Gastrocnemius medialis (tissue), 4 donors: ENCODE measurements at regions not wholly inside any gene's neighbourhood (a gene's known extent, or its start where the extent isn't known, plus 50 kb on each side); places are given as distances from the start of the nearest gene placed in this dataset.

Experiments
- ATAC-seq, 2 donors: fragments of 150-250 bp; one replicate each; pipeline ENCODE4 v1.9.1; 2016
- DNase-seq, 2 donors: peaks; one replicate each; pipeline ENCODE4 v3.0.0-alpha.2; 2019
- H3K27ac ChIP-seq, 4 donors: fragments of 200-600 bp; sonication (generic); 1 replicate in 1 of 4; 2 replicates in 3 of 4; pipeline ENCODE4 v1.5.1; 2016 to 2018; ENCODE audit warnings: mild to moderate bottlenecking in 2 of 4, moderate library complexity in 1 of 4
- H3K27me3 ChIP-seq, 3 donors: fragments of 200-600 bp; sonication (generic) in 2 of 3; 1 replicate in 1 of 3; 2 replicates in 2 of 3; pipeline versions ENCODE4 v1.5.1 to v1.6.0; 2016 to 2019; ENCODE audit warnings: mild to moderate bottlenecking in 1 of 3, moderate library complexity in 1 of 3
- H3K36me3 ChIP-seq, 2 donors: fragments of 200-600 bp; sonication (generic) in 1 of 2; one replicate each; pipeline ENCODE4 v1.5.1; 2017 to 2018
- H3K4me1 ChIP-seq, 2 donors: fragments of 200-600 bp; sonication (generic) in 1 of 2; one replicate each; pipeline ENCODE4 v1.5.1; 2016 to 2017; ENCODE audit warnings: mild to moderate bottlenecking in 2 of 2
- H3K4me3 ChIP-seq, 4 donors: fragments of 200-600 bp; sonication (generic) in 3 of 4; 1 replicate in 1 of 4; 2 replicates in 3 of 4; pipeline ENCODE4 v1.5.1; 2016 to 2019; ENCODE audit warnings: mild to moderate bottlenecking in 2 of 4
- H3K9me3 ChIP-seq, 3 donors: fragments of 200-600 bp; sonication (generic) in 2 of 3; 1 replicate in 1 of 3; 2 replicates in 2 of 3; pipeline ENCODE4 v1.5.1; 2016 to 2019
- POLR2A ChIP-seq, 2 donors: fragments of 450-650 bp; IDR thresholded peaks; one replicate each; pipeline ENCODE4 v1.6.1; 2017; ENCODE audit warnings: antibody characterized with exemption in 2 of 2, mild to moderate bottlenecking in 2 of 2, moderate library complexity in 2 of 2
- in situ Hi-C, 4 donors: fragments of 200-750 bp; cut with MboI; loops; one replicate each; pipeline versions ENCODE4 v1.15.0 to v1.8.0; 2017; ENCODE audit warnings: low sequenced_read_pairs in 4 of 4
- intact Hi-C: fragments of 100-400 bp; cut with DNase I; formaldehyde crosslinking; loops from one replicate; pipeline ENCODE4 v1.15.1; 2023; ENCODE audit warnings: low total_unique reads
- TF ChIP-seq, protein P1 (sequence below), 5 experiments: fragments of 450-650 bp in 3 of 5; fragments of 200-600 bp in 2 of 5; sonication (generic) in 2 of 5; IDR thresholded peaks in 4 of 5; conservative IDR thresholded peaks in 1 of 5; 1 replicate in 4 of 5; 2 replicates in 1 of 5; pipeline ENCODE4 v1.5.1; 2016 to 2019; ENCODE audit warnings: antibody characterized with exemption in 5 of 5, mild to moderate bottlenecking in 3 of 5, moderate library complexity in 3 of 5

DNA sequence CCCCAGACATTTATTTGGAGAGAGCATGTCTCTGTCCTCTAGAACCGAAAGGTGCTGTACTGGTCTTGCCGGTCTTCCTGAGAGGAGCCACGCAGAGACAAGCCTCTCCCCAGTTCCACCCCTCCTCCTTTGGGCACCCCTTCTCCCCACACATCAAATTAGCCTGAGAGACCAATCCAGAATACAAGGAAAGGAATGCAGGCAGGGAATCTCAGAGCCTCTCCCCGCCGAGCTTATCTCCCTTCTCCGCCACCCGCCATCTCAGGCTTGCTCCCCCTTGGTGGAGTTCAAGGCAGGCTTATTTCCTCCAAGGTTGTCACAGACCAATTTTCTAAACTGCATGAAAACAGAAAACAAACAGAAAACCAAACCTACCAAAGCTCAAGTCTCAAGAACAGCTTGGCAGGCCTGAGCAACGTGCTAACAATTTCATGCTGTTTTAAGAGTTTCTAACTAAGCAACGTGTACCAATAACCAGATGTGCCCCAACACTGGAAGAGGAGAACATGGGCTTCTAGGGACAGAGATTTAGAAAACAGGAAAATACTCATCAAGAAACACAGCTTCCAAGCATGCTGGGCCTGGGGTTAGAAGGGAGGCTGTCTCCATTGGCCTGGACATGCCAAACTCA lies 124.5 kb upstream of the PKDCC start:
- peaks cover 61 to 62% of the 10 kb centered on the region in 2 donors for H3K4me1 ChIP-seq
- in situ Hi-C loops, result loop anchor here in 1 of 4 donors (10.0 kb wide), 1 partner anchor 68 kb away; no protein-coding TSS in a partner anchor
- H3K27ac ChIP-seq, result peak overlapping the region; percentile 89 to 98 (median 98)

DNA sequence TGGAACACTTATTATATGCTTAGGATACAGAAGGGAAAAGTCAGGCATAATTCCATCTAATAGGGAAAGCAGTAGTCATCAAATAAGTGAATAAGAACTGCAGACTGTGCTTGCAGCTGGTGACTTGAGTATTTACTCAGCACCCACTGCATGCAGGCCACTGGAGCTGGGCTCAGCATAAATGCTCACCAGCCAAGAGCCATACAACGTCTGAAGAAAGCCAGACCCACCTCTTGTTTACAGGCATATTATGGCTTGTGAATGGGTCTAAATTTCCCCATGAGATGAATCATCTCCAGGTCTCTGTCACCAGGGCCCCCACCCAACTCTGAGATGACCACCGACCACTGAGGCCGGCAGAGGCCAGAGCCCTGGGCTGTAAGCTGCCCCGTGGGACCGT lies 123.8 kb upstream of the PKDCC start:
- H3K4me1 ChIP-seq, result peaks cover 67 to 68% of the 10 kb centered on the region in 2 donors
- H3K36me3 ChIP-seq, result no peaks in the 10 kb centered on the region
- DNase-seq, result no peak
- H3K9me3 ChIP-seq, result no peaks in the 10 kb centered on the region
- no peak for TF ChIP-seq POLR2A (IDR thresholded peaks at IDR 0.05)
- TF ChIP-seq, protein P1, sequence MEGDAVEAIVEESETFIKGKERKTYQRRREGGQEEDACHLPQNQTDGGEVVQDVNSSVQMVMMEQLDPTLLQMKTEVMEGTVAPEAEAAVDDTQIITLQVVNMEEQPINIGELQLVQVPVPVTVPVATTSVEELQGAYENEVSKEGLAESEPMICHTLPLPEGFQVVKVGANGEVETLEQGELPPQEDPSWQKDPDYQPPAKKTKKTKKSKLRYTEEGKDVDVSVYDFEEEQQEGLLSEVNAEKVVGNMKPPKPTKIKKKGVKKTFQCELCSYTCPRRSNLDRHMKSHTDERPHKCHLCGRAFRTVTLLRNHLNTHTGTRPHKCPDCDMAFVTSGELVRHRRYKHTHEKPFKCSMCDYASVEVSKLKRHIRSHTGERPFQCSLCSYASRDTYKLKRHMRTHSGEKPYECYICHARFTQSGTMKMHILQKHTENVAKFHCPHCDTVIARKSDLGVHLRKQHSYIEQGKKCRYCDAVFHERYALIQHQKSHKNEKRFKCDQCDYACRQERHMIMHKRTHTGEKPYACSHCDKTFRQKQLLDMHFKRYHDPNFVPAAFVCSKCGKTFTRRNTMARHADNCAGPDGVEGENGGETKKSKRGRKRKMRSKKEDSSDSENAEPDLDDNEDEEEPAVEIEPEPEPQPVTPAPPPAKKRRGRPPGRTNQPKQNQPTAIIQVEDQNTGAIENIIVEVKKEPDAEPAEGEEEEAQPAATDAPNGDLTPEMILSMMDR (IDR thresholded peaks at IDR 0.05 in 4 of 5, conservative IDR thresholded peaks at IDR 0.05 in 1 of 5), result no peak
- intact Hi-C loops (no loop called here), in situ Hi-C loops (loop anchor here in 1 of 4 donors (10.0 kb wide), 1 partner anchor 69 kb away; no protein-coding TSS in a partner anchor)
- ATAC-seq, result no peak
- peak overlapping the region; percentile 89 to 98 (median 98) for H3K27ac ChIP-seq
- H3K27me3 ChIP-seq, result no peaks in the 10 kb centered on the region
- no peak overlapping the region for H3K4me3 ChIP-seq

More for the DNA sequence above, 124.5 kb upstream of the PKDCC start:
- Histone ChIP-seq H3K4me3 (no peak overlapping the region), H3K9me3 (no peaks in the 10 kb centered on the region), H3K27me3 (no peaks in the 10 kb centered on the region), H3K36me3 (no peaks in the 10 kb centered on the region)
- ATAC-seq (no peak), DNase-seq (no peak)
- intact Hi-C loops, result no loop called here
- TF ChIP-seq, protein P1 (IDR thresholded peaks at IDR 0.05 in 4 of 5, conservative IDR thresholded peaks at IDR 0.05 in 1 of 5), result no peak
- no peak for TF ChIP-seq POLR2A (IDR thresholded peaks at IDR 0.05)

DNA sequence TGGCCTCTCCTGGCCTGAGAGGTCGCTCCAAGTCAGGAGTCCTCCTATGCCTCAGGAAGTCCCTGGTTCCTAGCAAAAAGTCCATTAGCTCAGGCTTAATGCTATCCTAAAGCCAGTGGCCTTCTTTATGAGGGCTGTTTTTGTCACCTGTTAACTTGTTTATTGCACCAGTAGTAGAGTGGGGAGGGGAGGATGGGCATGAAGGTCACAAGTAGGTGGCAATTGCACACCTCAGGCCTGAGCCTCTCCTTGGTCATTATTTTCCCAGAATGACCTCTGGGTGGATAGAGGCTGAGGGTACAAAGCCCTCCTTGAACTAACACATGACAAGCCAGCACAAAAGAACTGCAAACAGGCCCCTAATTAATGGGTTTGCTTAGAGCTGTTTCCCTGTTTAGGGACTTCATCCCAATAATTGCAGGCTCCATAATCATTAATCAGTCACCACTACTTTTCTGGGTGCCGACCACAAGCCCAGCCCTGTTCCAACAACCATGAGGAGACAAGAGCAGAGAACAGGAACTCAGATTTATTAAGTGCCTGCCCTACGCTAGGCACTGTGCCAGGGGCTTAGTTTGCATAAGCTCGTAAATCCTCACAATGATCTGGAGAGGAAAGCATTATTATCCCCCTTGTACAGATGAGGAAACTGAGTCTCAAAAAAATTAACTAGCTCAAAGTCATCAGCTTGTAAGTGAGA lies 123.0 kb upstream of the PKDCC start:
- peak in 1 of 2 donors; percentile 24 for ATAC-seq
- in situ Hi-C loops (loop anchor here in 2 of 4 donors (5.0 to 10.0 kb wide), 2 partner anchors 70 to 127 kb away; no protein-coding TSS in a partner anchor), intact Hi-C loops (loop anchor here (5.0 kb wide), 1 partner anchor 437 kb away; the partner anchor contains the start of gene COX7A2L)
- Histone ChIP-seq H3K36me3 (no peaks in the 10 kb centered on the region), H3K4me1 (peaks cover 67 to 68% of the 10 kb centered on the region in 2 donors), H3K27me3 (no peaks in the 10 kb centered on the region), H3K9me3 (no peaks in the 10 kb centered on the region), H3K4me3 (no peak overlapping the region), H3K27ac (peak overlapping the region; percentile 89 to 98 (median 98))
- DNase-seq, result no peak
- peak in 1 of 2 donors; percentile 31 for TF ChIP-seq POLR2A (IDR thresholded peaks at IDR 0.05)
- TF ChIP-seq, protein P1 (IDR thresholded peaks at IDR 0.05 in 4 of 5, conservative IDR thresholded peaks at IDR 0.05 in 1 of 5), result no peak

DNA sequence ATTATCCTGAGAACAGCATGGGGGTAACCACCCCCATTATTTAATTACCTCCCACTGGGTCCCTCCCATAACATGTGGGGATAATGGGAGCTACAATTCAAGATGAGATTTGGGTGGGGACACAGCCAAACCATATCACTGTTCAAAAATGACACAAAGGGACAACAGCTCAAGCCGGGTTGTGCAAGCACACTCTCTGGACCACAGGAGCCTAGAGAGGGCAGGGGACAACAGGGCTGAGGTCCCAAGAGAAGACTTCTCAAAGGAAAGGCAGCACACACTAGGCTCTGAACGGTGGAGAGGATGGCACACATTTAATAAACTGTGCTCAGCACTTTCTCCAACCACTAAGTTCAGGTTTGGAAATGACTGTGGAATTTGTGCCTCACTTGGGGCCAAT lies 122.1 kb upstream of the PKDCC start:
- Histone ChIP-seq H3K36me3 (no peaks in the 10 kb centered on the region), H3K4me1 (peaks cover 67 to 76% of the 10 kb centered on the region in 2 donors), H3K27ac (peak overlapping the region; percentile 89 to 98 (median 98)), H3K27me3 (no peaks in the 10 kb centered on the region), H3K9me3 (no peaks in the 10 kb centered on the region), H3K4me3 (no peak overlapping the region)
- TF ChIP-seq, protein P1 (IDR thresholded peaks at IDR 0.05 in 4 of 5, conservative IDR thresholded peaks at IDR 0.05 in 1 of 5), result no peak
- TF ChIP-seq POLR2A (IDR thresholded peaks at IDR 0.05), result peak in 1 of 2 donors; percentile 26
- in situ Hi-C loops, result loop anchor here in 2 of 4 donors (5.0 to 10.0 kb wide), 2 partner anchors 71 to 127 kb away; no protein-coding TSS in a partner anchor
- peak in 1 of 2 donors; percentile 49 for ATAC-seq
- intact Hi-C loops, result loop anchor here (1.0 to 5.0 kb wide), 4 partner anchors 74 to 437 kb away; partner anchors contain the start of gene COX7A2L
- DNase-seq, result no peak
